Neutrophil (primary cell): ENCODE measurements at regions not wholly inside any gene's neighbourhood (a gene's known extent, or its start where the extent isn't known, plus 50 kb on each side); places are given as distances from the start of the nearest gene placed in this dataset.

ENCODE experiments used
- H3K27ac ChIP-seq: fragments of 200-600 bp; sonication (generic); 2 replicates; pipeline ENCODE4 v1.5.1; 2016; ENCODE audit warnings: mild to moderate bottlenecking, moderate library complexity
- H3K27me3 ChIP-seq: fragments of 200-600 bp; sonication (generic); 2 replicates; pipeline ENCODE4 v1.6.0; 2016; ENCODE audit warnings: mild to moderate bottlenecking
- H3K36me3 ChIP-seq: fragments of 200-600 bp; sonication (generic); 2 replicates; pipeline ENCODE4 v1.5.1; 2017
- H3K4me1 ChIP-seq, 2 experiments: fragments of 200-600 bp in 1 of 2; sonication (generic) in 1 of 2; 1 replicate in 1 of 2; 2 replicates in 1 of 2; pipeline versions ENCODE4 v1.5.1 to v1.6.1; 2013 to 2016; ENCODE audit warnings: low read depth in 1 of 2, low read length in 1 of 2, mild to moderate bottlenecking in 1 of 2, moderate library complexity in 1 of 2; ENCODE audit not compliant: control insufficient read depth in 1 of 2, insufficient read depth in 1 of 2
- H3K4me3 ChIP-seq, 2 experiments: fragments of 200-600 bp in 1 of 2; sonication (generic) in 1 of 2; 1 replicate in 1 of 2; 2 replicates in 1 of 2; pipeline ENCODE4 v1.5.1; 2013 to 2016; ENCODE audit warnings: low read depth in 1 of 2, low read length in 1 of 2, mild to moderate bottlenecking in 1 of 2, moderate library complexity in 1 of 2
- H3K9me3 ChIP-seq: fragments of 200-600 bp; sonication (generic); 2 replicates; pipeline ENCODE4 v1.5.1; 2016
- CTCF ChIP-seq: fragments of 200-600 bp; sonication (generic); IDR thresholded peaks from 2 replicates; pipeline ENCODE4 v1.5.1; 2016; ENCODE audit warnings: antibody characterized with exemption

- Histone ChIP-seq H3K9me3 (no peaks in the 10 kb centered on the region), H3K27me3 (no peaks in the 10 kb centered on the region), H3K4me1 (no peaks in the 10 kb centered on the region), H3K36me3 (no peaks in the 10 kb centered on the region), H3K27ac (no peak overlapping the region), H3K4me3 (no peak overlapping the region)
- no peak for TF ChIP-seq CTCF
Observed at GRCh38 chr5:164097749-164098148, 592.3 kb downstream of the MAT2B start.

GRCh38 chr5:164098531-164098930 lies 593.1 kb downstream of the MAT2B start:
- no peak overlapping the region for H3K27ac ChIP-seq
- H3K36me3 ChIP-seq, result no peaks in the 10 kb centered on the region
- H3K27me3 ChIP-seq, result no peaks in the 10 kb centered on the region
- H3K4me3 ChIP-seq, result no peak overlapping the region
- H3K4me1 ChIP-seq, result no peaks in the 10 kb centered on the region
- no peaks in the 10 kb centered on the region for H3K9me3 ChIP-seq
- no peak for TF ChIP-seq CTCF

- Histone ChIP-seq H3K4me1 (no peaks in the 10 kb centered on the region), H3K9me3 (no peaks in the 10 kb centered on the region), H3K36me3 (no peaks in the 10 kb centered on the region), H3K27me3 (no peaks in the 10 kb centered on the region), H3K4me3 (no peak overlapping the region), H3K27ac (no peak overlapping the region)
- no peak for TF ChIP-seq CTCF
Observed at GRCh38 chr5:164098979-164099378, 593.6 kb downstream of the MAT2B start.

- no peaks in the 10 kb centered on the region for H3K4me1 ChIP-seq
- no peak overlapping the region for H3K27ac ChIP-seq
Observed at GRCh38 chr5:164115420-164115819, 610.0 kb downstream of the MAT2B start.

GRCh38 chr5:164119806-164120447 lies 614.5 kb downstream of the MAT2B start:
- Histone ChIP-seq H3K4me3 (no peak overlapping the region), H3K27ac (no peak overlapping the region), H3K4me1 (no peaks in the 10 kb centered on the region), H3K9me3 (no peaks in the 10 kb centered on the region), H3K36me3 (no peaks in the 10 kb centered on the region), H3K27me3 (no peaks in the 10 kb centered on the region)
- TF ChIP-seq CTCF, result no peak

More at GRCh38 chr5:164115420-164115819, 610.0 kb downstream of the MAT2B start:
- Histone ChIP-seq H3K4me3 (no peak overlapping the region), H3K36me3 (no peaks in the 10 kb centered on the region), H3K27me3 (no peaks in the 10 kb centered on the region), H3K9me3 (no peaks in the 10 kb centered on the region)
- no peak for TF ChIP-seq CTCF
